ENCODE measurements at regions not wholly inside any gene's neighbourhood (a gene's known extent, or its start where the extent isn't known, plus 50 kb on each side); places are given as distances from the start of the nearest gene placed in this dataset.

- TF ChIP-seq, protein P1, sequence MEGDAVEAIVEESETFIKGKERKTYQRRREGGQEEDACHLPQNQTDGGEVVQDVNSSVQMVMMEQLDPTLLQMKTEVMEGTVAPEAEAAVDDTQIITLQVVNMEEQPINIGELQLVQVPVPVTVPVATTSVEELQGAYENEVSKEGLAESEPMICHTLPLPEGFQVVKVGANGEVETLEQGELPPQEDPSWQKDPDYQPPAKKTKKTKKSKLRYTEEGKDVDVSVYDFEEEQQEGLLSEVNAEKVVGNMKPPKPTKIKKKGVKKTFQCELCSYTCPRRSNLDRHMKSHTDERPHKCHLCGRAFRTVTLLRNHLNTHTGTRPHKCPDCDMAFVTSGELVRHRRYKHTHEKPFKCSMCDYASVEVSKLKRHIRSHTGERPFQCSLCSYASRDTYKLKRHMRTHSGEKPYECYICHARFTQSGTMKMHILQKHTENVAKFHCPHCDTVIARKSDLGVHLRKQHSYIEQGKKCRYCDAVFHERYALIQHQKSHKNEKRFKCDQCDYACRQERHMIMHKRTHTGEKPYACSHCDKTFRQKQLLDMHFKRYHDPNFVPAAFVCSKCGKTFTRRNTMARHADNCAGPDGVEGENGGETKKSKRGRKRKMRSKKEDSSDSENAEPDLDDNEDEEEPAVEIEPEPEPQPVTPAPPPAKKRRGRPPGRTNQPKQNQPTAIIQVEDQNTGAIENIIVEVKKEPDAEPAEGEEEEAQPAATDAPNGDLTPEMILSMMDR (IDR thresholded peaks at IDR 0.05), result no peak
- no peak for TF ChIP-seq ZFX (IDR thresholded peaks at IDR 0.05; ENCODE audit: borderline replicate concordance)
These were observed 315.5 kb downstream of the TENT5A start for GRCh38 chr6:81436990-81437389.

Data from 22Rv1 (cell line).